BJ (cell line): ENCODE measurements at regions not wholly inside any gene's neighbourhood (a gene's known extent, or its start where the extent isn't known, plus 50 kb on each side); places are given as distances from the start of the nearest gene placed in this dataset.

Experiments used
- CTCF ChIA-PET: fragments of 350-600 bp; formaldehyde crosslinking; extraction: SDS; loops from one replicate; lab custom pipeline; 2021; ENCODE audit warnings: antibody characterized with exemption, inconsistent platforms; lab: Yijun Ruan, JAX
- POLR2A ChIA-PET: fragments of 300-600 bp; sonication (Branson Sonifier 250); formaldehyde crosslinking; extraction: SDS; loops from one replicate; lab custom pipeline; 2021; ENCODE audit warnings: antibody characterized with exemption; lab: Charles Lee
- DNase-seq: peaks from one replicate; pipeline ENCODE4 v3.0.0-alpha.2; 2011; ENCODE audit warnings: low read depth
- H3K27me3 ChIP-seq: 2 replicates; pipeline ENCODE4 v1.6.0; 2011; ENCODE audit warnings: low read length; ENCODE audit not compliant: control insufficient read depth, insufficient read depth
- H3K36me3 ChIP-seq: 2 replicates; pipeline ENCODE4 v1.5.1; 2011; ENCODE audit warnings: low read length; ENCODE audit not compliant: control insufficient read depth, insufficient read depth
- H3K4me3 ChIP-seq: 2 replicates; pipeline ENCODE4 v1.5.1; 2011; ENCODE audit warnings: low read depth, mild to moderate bottlenecking, control low read depth, low read length
- TF ChIP-seq, protein P1 (sequence below): IDR thresholded peaks from 2 replicates; pipeline ENCODE4 v1.5.1; 2011; ENCODE audit warnings: low read depth, mild to moderate bottlenecking, control low read depth, inconsistent platforms, low read length, moderate library complexity; ENCODE audit not compliant: insufficient read depth

GRCh38 chr3:13266005-13266404 is 154.1 kb downstream of the NUP210 start:
- no peak overlapping the region for H3K4me3 ChIP-seq
- ChIA-PET POLR2A (no interaction called here), CTCF (no interaction called here)
- H3K36me3 ChIP-seq: no peaks in the 10 kb centered on the region
- DNase-seq: no peak
- TF ChIP-seq, protein P1, sequence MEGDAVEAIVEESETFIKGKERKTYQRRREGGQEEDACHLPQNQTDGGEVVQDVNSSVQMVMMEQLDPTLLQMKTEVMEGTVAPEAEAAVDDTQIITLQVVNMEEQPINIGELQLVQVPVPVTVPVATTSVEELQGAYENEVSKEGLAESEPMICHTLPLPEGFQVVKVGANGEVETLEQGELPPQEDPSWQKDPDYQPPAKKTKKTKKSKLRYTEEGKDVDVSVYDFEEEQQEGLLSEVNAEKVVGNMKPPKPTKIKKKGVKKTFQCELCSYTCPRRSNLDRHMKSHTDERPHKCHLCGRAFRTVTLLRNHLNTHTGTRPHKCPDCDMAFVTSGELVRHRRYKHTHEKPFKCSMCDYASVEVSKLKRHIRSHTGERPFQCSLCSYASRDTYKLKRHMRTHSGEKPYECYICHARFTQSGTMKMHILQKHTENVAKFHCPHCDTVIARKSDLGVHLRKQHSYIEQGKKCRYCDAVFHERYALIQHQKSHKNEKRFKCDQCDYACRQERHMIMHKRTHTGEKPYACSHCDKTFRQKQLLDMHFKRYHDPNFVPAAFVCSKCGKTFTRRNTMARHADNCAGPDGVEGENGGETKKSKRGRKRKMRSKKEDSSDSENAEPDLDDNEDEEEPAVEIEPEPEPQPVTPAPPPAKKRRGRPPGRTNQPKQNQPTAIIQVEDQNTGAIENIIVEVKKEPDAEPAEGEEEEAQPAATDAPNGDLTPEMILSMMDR: no peak
- no peaks in the 10 kb centered on the region; the same call in none of the 2 replicates for H3K27me3 ChIP-seq

DNA sequence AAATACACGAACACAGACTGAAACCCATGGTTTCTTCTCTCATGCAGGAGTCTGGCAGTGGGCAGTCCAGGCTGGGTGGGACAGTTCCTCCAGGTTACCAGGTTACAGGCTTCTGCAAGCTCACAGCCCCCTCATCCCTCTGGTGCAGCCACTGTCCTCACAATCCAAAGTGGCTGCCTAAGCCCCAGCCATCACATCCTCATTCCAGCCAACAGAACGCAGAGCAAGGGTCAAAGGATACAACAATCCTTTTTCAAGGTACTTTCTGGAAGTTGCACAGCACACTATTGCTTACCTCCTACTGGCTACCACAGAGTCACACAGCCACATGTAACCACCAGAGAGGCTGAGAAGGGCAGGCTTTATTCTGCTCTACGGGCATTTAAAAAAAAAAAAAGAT is 154.6 kb downstream of the NUP210 start:
- ChIA-PET CTCF (no interaction called here), POLR2A (no interaction called here)
- no peaks in the 10 kb centered on the region; the same call in none of the 2 replicates for H3K27me3 ChIP-seq
- no peak overlapping the region for H3K4me3 ChIP-seq
- no peak for DNase-seq
- TF ChIP-seq, protein P1: no peak
- H3K36me3 ChIP-seq: no peaks in the 10 kb centered on the region

DNA sequence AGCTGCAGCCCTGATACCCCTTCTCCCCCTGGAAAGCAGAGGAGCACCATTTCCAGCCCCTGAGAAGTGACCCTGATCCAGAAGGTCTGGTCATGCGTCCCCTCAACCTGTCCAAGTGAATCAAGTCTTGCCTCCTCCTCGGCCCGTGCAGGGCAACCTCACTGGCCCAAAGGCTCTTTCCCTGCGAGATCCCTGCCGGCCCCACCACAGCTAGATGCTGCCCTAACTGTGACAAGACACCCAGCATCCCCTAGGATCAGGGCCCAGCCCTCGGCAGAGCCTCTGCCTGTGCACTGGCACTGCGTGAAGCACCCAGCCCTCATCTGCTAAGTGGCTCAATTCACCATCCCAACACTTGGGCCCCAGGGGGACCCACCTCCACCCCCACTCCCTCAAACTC is 155.1 kb downstream of the NUP210 start:
- no peaks in the 10 kb centered on the region; the same call in none of the 2 replicates for H3K27me3 ChIP-seq
- no peak overlapping the region for H3K4me3 ChIP-seq
- DNase-seq: no peak
- TF ChIP-seq, protein P1: no peak
- CTCF ChIA-PET: no interaction called here
- H3K36me3 ChIP-seq: no peaks in the 10 kb centered on the region
- POLR2A ChIA-PET: no interaction called here

- DNase-seq: no peak
- Histone ChIP-seq H3K36me3 (no peaks in the 10 kb centered on the region), H3K27me3 (no peaks in the 10 kb centered on the region; the same call in none of the 2 replicates), H3K4me3 (no peak overlapping the region)
- ChIA-PET CTCF (no interaction called here), POLR2A (no interaction called here)
- TF ChIP-seq, protein P1: no peak
Measured at GRCh38 chr3:13264468-13264795, 155.7 kb downstream of the NUP210 start.

GRCh38 chr3:13263770-13264467 is 156.2 kb downstream of the NUP210 start:
- Histone ChIP-seq H3K27me3 (no peaks in the 10 kb centered on the region; the same call in none of the 2 replicates), H3K4me3 (no peak overlapping the region), H3K36me3 (no peaks in the 10 kb centered on the region)
- POLR2A ChIA-PET: no interaction called here
- CTCF ChIA-PET: no interaction called here
- TF ChIP-seq, protein P1: no peak
- no peak for DNase-seq
